Stomach (tissue), 4 donors: ENCODE measurements at regions not wholly inside any gene's neighbourhood (a gene's known extent, or its start where the extent isn't known, plus 50 kb on each side); places are given as distances from the start of the nearest gene placed in this dataset.
"Not testable (repeated sequence)": the region's sequence is repeated elsewhere in the genome, so short reads cannot be mapped to it uniquely, and the experiment has no call there.

Experiments
- POLR2A ChIP-seq, 4 donors: fragments of 450-650 bp; IDR thresholded peaks; one replicate each; pipeline ENCODE4 v1.6.1; 2016; ENCODE audit warnings: antibody characterized with exemption in 4 of 4, control low read depth in 2 of 4, mild to moderate bottlenecking in 1 of 4, moderate library complexity in 1 of 4
- TF ChIP-seq, protein P1 (sequence below), 7 experiments: fragments of 450-650 bp in 4 of 7; fragments of 200-600 bp in 3 of 7; sonication (generic) in 3 of 7; IDR thresholded peaks; one replicate each; pipeline ENCODE4 v1.5.1; 2016 to 2019; ENCODE audit warnings: antibody characterized with exemption in 7 of 7, control low read depth in 2 of 7, mild to moderate bottlenecking in 1 of 7

DNA sequence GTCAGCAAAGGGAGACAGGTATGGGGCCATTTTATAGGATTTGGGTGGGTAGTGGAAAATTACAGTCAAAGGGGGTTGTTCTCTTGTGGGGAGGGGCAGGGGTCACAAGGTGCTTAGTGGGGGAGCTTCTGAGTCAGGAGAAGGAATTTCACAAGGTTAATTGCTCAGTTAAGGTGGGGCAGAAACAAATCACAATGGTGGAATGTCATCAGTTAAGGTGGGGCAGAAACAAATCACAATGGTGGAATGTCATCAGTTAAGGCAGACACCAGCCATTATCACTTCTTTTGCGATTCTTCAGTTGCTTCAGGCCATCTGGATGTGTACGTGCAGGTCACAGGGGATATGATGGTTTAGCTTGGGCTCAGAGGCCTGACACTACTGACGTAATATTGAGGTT, 1077.6 kb downstream of the DNAJB9 start:
- TF ChIP-seq POLR2A (IDR thresholded peaks at IDR 0.05), result not testable (repeated sequence)
- TF ChIP-seq, protein P1, sequence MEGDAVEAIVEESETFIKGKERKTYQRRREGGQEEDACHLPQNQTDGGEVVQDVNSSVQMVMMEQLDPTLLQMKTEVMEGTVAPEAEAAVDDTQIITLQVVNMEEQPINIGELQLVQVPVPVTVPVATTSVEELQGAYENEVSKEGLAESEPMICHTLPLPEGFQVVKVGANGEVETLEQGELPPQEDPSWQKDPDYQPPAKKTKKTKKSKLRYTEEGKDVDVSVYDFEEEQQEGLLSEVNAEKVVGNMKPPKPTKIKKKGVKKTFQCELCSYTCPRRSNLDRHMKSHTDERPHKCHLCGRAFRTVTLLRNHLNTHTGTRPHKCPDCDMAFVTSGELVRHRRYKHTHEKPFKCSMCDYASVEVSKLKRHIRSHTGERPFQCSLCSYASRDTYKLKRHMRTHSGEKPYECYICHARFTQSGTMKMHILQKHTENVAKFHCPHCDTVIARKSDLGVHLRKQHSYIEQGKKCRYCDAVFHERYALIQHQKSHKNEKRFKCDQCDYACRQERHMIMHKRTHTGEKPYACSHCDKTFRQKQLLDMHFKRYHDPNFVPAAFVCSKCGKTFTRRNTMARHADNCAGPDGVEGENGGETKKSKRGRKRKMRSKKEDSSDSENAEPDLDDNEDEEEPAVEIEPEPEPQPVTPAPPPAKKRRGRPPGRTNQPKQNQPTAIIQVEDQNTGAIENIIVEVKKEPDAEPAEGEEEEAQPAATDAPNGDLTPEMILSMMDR (IDR thresholded peaks at IDR 0.05), result not testable (repeated sequence)
